CD4-positive, alpha-beta memory T cell (primary cell): ENCODE measurements at regions not wholly inside any gene's neighbourhood (a gene's known extent, or its start where the extent isn't known, plus 50 kb on each side); places are given as distances from the start of the nearest gene placed in this dataset.

ENCODE experiments used
- CTCF ChIA-PET: fragments of 350-600 bp; sonication (Branson Sonifier 250); formaldehyde crosslinking; loops from one replicate; lab custom pipeline; 2021; ENCODE audit warnings: inconsistent platforms; ENCODE audit not compliant: partially characterized antibody; lab: Charles Lee
- POLR2A ChIA-PET: fragments of 350-600 bp; sonication (Branson Sonifier 250); formaldehyde crosslinking; loops from one replicate; lab custom pipeline; 2021; ENCODE audit not compliant: partially characterized antibody; lab: Charles Lee
- DNase-seq, 5 donors: peaks; one replicate each; pipeline versions ENCODE4 v3.0.0 to v3.0.0-alpha.2; 2020 to 2022; ENCODE audit warnings: mixed read lengths in 1 of 5
- H3K27ac ChIP-seq: one replicate; pipeline ENCODE4 v1.7.0; 2013; ENCODE audit warnings: low read depth, low read length
- H3K27me3 ChIP-seq: 2 replicates; pipeline ENCODE4 v1.7.0; 2013; ENCODE audit warnings: mild to moderate bottlenecking, low read length, moderate library complexity; ENCODE audit not compliant: insufficient read depth
- H3K36me3 ChIP-seq: 2 replicates; pipeline ENCODE4 v1.7.0; 2013; ENCODE audit warnings: mild to moderate bottlenecking, low read length, moderate library complexity; ENCODE audit not compliant: insufficient read depth
- H3K4me1 ChIP-seq: 2 replicates; pipeline ENCODE4 v1.7.0; 2013; ENCODE audit warnings: mild to moderate bottlenecking, low read length, moderate library complexity; ENCODE audit not compliant: insufficient read depth
- H3K4me3 ChIP-seq, 2 donors: one replicate each; pipeline ENCODE4 v1.7.0; 2013; ENCODE audit warnings: low read length in 2 of 2, mild to moderate bottlenecking in 1 of 2
- H3K9me3 ChIP-seq, 2 donors: one replicate each; pipeline ENCODE4 v1.7.0; 2013; ENCODE audit warnings: low read length in 2 of 2, control low read depth in 1 of 2; ENCODE audit not compliant: control insufficient read depth in 1 of 2
- H3K27ac Mint-ChIP-seq, 7 donors: one replicate each; pipeline ENCODE4 v1.8.0; 2020 to 2021; ENCODE audit warnings: mixed read lengths in 7 of 7, mild to moderate bottlenecking in 6 of 7, inconsistent platforms in 3 of 7, moderate library complexity in 3 of 7
- H3K27me3 Mint-ChIP-seq, 2 donors: one replicate each; pipeline ENCODE4 v1.8.0; 2020 to 2021; ENCODE audit warnings: mixed read lengths in 2 of 2
- H3K36me3 Mint-ChIP-seq, 2 donors: one replicate each; pipeline ENCODE4 v1.8.0; 2020 to 2021; ENCODE audit warnings: mixed read lengths in 2 of 2, inconsistent platforms in 1 of 2, mild to moderate bottlenecking in 1 of 2
- H3K4me1 Mint-ChIP-seq, 4 donors: one replicate each; pipeline ENCODE4 v1.8.0; 2020 to 2021; ENCODE audit warnings: mixed read lengths in 4 of 4, mild to moderate bottlenecking in 1 of 4
- H3K4me3 Mint-ChIP-seq, 8 donors: one replicate each; pipeline ENCODE4 v1.8.0; 2020 to 2021; ENCODE audit warnings: mixed read lengths in 8 of 8, mild to moderate bottlenecking in 7 of 8, moderate library complexity in 6 of 8, inconsistent platforms in 3 of 8
- H3K9me3 Mint-ChIP-seq, 8 donors: one replicate each; pipeline ENCODE4 v1.8.0; 2020 to 2021; ENCODE audit warnings: mixed read lengths in 8 of 8, mild to moderate bottlenecking in 5 of 8, inconsistent platforms in 3 of 8, moderate library complexity in 1 of 8
- intact Hi-C: fragments of 100-400 bp; cut with micrococcal nuclease; formaldehyde crosslinking; loops from one replicate; pipeline ENCODE4 v1.15.1; 2023

DNA sequence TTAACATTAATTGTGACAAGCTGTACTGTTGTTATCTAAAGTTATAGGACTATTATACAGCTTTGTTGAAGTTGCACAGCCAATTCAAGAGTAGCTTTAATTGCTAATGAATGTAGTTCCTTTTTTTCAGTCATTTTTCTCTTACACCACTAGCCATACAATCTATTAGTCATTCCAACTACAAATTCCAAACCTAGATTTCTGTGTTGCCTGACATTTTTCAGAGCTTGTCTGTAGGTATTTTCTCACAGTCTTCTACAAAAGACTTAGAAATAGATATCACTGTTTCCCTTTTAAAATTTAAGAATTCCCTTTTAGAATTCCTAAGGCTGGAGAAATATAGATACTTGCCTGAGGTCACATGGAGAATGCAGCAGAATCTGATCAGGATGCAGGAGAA lies 307.0 kb upstream of the HS3ST1 start:
- intact Hi-C loops, result no loop called here
- no peak overlapping the region for H3K4me3 ChIP-seq
- no peaks in the 10 kb centered on the region for H3K27me3 ChIP-seq
- no peaks in the 10 kb centered on the region for H3K36me3 ChIP-seq
- no peaks in the 10 kb centered on the region for H3K4me1 ChIP-seq
- Mint-ChIP-seq H3K36me3 (no peaks in the 10 kb centered on the region), H3K27ac (no peak overlapping the region), H3K4me1 (no peaks in the 10 kb centered on the region), H3K9me3 (peaks cover 0 to 4% (median 0%) of the 10 kb centered on the region in 8 donors), H3K27me3 (peaks cover 0 to 5% of the 10 kb centered on the region in 2 donors), H3K4me3 (no peak overlapping the region)
- ChIA-PET CTCF (no interaction called here), POLR2A (no interaction called here)
- DNase-seq, result no peak
- H3K9me3 ChIP-seq, result no peaks in the 10 kb centered on the region
- no peak overlapping the region for H3K27ac ChIP-seq

DNA sequence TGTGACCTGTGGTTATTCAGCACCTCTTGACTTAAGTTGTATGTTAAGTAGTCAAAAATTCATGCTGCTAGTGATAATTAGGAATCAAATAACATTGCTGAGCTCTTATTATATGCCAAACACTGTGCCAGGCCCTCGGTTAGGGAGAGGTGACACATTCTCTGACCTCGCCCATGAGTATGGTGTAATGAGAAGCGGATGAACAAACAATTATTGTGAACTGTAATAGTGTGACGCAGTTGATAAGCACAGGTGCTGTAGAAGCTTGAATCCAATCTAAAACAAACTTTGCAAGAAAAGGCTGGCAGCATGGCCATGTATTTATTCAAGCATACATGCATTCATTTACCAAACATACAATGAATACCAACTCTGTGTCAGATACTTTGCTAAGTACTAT lies 303.5 kb upstream of the HS3ST1 start:
- Histone ChIP-seq H3K9me3 (no peaks in the 10 kb centered on the region), H3K27ac (no peak overlapping the region), H3K36me3 (no peaks in the 10 kb centered on the region), H3K27me3 (no peaks in the 10 kb centered on the region), H3K4me1 (no peaks in the 10 kb centered on the region), H3K4me3 (no peak overlapping the region)
- POLR2A ChIA-PET, result no interaction called here
- Mint-ChIP-seq H3K36me3 (no peaks in the 10 kb centered on the region), H3K4me1 (no peaks in the 10 kb centered on the region), H3K27ac (no peak overlapping the region), H3K4me3 (no peak overlapping the region), H3K9me3 (peaks cover 0 to 4% (median 0%) of the 10 kb centered on the region in 8 donors), H3K27me3 (no peaks in the 10 kb centered on the region)
- CTCF ChIA-PET, result no interaction called here
- no peak for DNase-seq
- intact Hi-C loops, result no loop called here

DNA sequence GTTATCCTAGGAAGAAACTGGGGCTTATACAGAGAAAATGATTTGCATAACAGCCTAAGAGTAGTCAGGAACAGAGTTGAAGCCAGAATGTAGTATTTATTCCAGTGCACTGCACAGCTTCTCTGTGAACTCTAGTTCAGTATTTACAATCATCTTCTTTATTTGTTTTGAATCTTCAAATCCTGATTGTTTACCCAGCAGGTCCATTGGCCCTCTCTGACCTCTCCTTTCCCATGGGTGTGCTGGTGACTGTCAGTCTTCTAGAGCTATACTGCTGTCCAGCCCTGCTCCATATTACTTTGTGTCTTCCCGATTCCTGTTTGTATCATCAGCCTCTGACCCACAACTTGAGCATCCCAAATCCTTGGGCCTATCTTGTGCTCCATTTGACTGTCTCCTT lies 301.9 kb upstream of the HS3ST1 start:
- POLR2A ChIA-PET, result no interaction called here
- intact Hi-C loops, result no loop called here
- H3K36me3 ChIP-seq, result no peaks in the 10 kb centered on the region

DNA sequence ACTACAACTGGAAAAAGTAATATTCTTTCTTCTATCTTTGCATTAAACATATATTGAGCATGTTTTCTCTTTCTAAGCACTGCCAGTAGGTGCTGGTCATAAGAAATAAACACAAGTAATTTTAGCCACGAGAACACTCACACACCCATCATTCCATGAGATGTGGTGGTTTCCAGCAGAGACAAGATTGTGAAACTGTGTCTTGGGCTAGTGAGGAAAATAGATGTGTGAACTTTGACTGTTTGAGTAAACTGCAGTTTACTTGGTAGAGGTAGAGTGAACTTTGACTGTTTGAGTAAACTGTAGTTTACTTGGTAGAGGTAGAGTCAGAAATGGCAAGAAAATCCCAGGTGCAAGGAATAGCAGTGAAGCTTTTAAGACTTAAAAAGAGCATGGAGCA lies 300.9 kb upstream of the HS3ST1 start:
- no peak overlapping the region for H3K27ac Mint-ChIP-seq
- intact Hi-C loops, result loop anchor here (10.0 kb wide), 1 partner anchor 1145 kb away; no protein-coding TSS in a partner anchor

More for the DNA sequence above, 301.9 kb upstream of the HS3ST1 start:
- Mint-ChIP-seq H3K9me3 (peaks cover 0 to 4% (median 0%) of the 10 kb centered on the region in 8 donors), H3K4me1 (no peaks in the 10 kb centered on the region), H3K4me3 (no peak overlapping the region), H3K27me3 (no peaks in the 10 kb centered on the region), H3K27ac (no peak overlapping the region), H3K36me3 (no peaks in the 10 kb centered on the region)
- H3K4me1 ChIP-seq, result no peaks in the 10 kb centered on the region
- no peaks in the 10 kb centered on the region for H3K9me3 ChIP-seq
- H3K4me3 ChIP-seq, result no peak overlapping the region
- no peaks in the 10 kb centered on the region for H3K27me3 ChIP-seq
- CTCF ChIA-PET, result no interaction called here
- no peak for DNase-seq
- no peak overlapping the region for H3K27ac ChIP-seq

DNA sequence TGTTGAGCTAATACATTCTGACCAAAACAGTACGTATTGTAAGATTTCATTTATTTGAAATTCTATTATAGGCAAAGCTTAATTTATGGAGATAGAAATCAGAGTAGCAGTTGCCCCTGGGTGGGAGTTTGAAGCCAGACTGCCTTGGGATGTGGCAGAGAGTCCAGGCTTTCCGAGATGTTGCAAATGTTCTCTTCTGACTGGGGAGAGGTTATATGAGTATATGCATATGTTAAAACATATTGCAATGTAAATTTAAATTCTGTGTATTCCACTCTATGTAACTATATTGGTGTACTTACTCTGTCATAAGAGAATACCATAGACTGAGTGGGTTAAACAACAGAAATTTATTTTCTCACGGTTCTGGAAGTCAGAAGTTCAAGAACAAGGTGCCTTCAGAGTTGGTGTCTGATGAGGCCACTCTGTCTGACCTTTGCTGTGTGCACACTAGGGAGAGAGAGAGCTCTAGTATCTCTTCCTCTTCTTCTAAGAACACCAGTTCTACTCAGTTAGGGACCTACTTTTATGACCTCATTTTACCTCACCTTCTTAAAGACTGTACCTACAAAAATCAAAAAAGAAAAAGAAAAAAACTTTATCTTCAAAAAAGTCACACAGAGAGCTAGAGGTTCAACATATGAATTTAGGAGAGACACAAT lies 299.3 kb upstream of the HS3ST1 start:
- no peaks in the 10 kb centered on the region for H3K36me3 ChIP-seq
- POLR2A ChIA-PET, result no interaction called here
- Mint-ChIP-seq H3K27ac (no peak overlapping the region), H3K36me3 (no peaks in the 10 kb centered on the region), H3K27me3 (peaks cover 3 to 4% of the 10 kb centered on the region in 2 donors), H3K4me1 (no peaks in the 10 kb centered on the region), H3K4me3 (no peak overlapping the region), H3K9me3 (no peaks in the 10 kb centered on the region)
- H3K4me3 ChIP-seq, result no peak overlapping the region
- CTCF ChIA-PET, result no interaction called here
- no peaks in the 10 kb centered on the region for H3K4me1 ChIP-seq
- no peak overlapping the region for H3K27ac ChIP-seq
- H3K9me3 ChIP-seq, result no peaks in the 10 kb centered on the region
- no peak for DNase-seq
- intact Hi-C loops, result loop anchor here (10.0 kb wide), 1 partner anchor 1143 kb away; no protein-coding TSS in a partner anchor
- no peaks in the 10 kb centered on the region for H3K27me3 ChIP-seq

More for the DNA sequence above, 300.9 kb upstream of the HS3ST1 start:
- H3K4me3 Mint-ChIP-seq, result no peak overlapping the region
- H3K36me3 ChIP-seq, result no peaks in the 10 kb centered on the region
- ChIA-PET POLR2A (no interaction called here), CTCF (no interaction called here)
- no peak overlapping the region for H3K27ac ChIP-seq
- H3K4me3 ChIP-seq, result no peak overlapping the region
- H3K36me3 Mint-ChIP-seq, result no peaks in the 10 kb centered on the region
- no peaks in the 10 kb centered on the region for H3K4me1 Mint-ChIP-seq
- no peak for DNase-seq
- H3K9me3 Mint-ChIP-seq, result peaks cover 0 to 4% (median 0%) of the 10 kb centered on the region in 8 donors
- no peaks in the 10 kb centered on the region for H3K27me3 Mint-ChIP-seq
- no peaks in the 10 kb centered on the region for H3K4me1 ChIP-seq
- H3K27me3 ChIP-seq, result no peaks in the 10 kb centered on the region
- H3K9me3 ChIP-seq, result no peaks in the 10 kb centered on the region

DNA sequence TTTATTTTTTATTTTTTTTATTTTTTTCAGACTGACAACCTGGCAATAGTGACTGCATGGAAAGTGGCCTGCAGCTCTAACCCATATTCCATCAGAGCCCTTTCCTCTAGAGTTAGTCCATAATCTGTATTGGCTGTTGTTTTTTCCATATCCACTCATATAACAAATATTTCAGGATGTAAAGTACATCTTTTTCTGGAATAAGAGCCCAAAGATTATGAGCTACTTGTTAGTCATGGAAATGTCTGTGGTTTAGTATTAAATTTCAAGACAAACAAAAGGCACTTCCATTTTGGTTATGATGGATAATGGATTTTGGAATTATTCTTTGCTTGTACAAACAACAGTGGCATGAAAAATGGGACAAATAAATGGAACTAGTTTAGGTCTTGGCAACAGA lies 296.0 kb upstream of the HS3ST1 start:
- H3K27me3 ChIP-seq, result no peaks in the 10 kb centered on the region
- DNase-seq, result no peak
- H3K4me1 Mint-ChIP-seq, result no peaks in the 10 kb centered on the region
- H3K27ac ChIP-seq, result no peak overlapping the region
- H3K27ac Mint-ChIP-seq, result no peak overlapping the region
- no peaks in the 10 kb centered on the region for H3K9me3 Mint-ChIP-seq
- peaks cover 6 to 8% of the 10 kb centered on the region in 2 donors for H3K27me3 Mint-ChIP-seq
- ChIA-PET CTCF (no interaction called here), POLR2A (no interaction called here)
- no peak overlapping the region for H3K4me3 Mint-ChIP-seq
- no peaks in the 10 kb centered on the region for H3K36me3 ChIP-seq
- H3K36me3 Mint-ChIP-seq, result no peaks in the 10 kb centered on the region
- no peak overlapping the region for H3K4me3 ChIP-seq
- no peaks in the 10 kb centered on the region for H3K9me3 ChIP-seq
- H3K4me1 ChIP-seq, result no peaks in the 10 kb centered on the region
- intact Hi-C loops, result loop anchor here (10.0 kb wide), 1 partner anchor 1140 kb away; no protein-coding TSS in a partner anchor

DNA sequence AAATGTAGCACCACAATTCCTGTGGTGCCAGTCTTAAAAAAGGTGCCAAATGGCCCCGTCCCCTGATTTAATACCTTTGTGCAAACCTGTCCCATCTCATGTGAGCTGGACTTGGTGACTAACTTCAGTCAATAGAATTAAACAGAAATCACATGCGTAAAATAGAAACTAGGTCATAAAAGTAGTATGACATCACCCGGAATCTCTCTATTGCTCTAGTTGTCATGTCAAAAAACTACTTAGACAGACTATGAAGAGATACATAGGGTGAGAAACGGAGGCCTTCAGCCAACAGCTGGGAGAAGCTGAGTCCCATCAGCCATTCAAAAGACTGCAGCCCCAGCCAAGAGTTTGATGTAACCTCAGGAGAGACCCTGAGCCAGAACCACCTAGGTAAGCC lies 293.5 kb upstream of the HS3ST1 start:
- H3K27ac ChIP-seq, result no peak overlapping the region
- Mint-ChIP-seq H3K27me3 (peaks cover 6 to 13% of the 10 kb centered on the region in 2 donors), H3K4me1 (no peaks in the 10 kb centered on the region), H3K36me3 (no peaks in the 10 kb centered on the region), H3K9me3 (no peaks in the 10 kb centered on the region), H3K27ac (no peak overlapping the region), H3K4me3 (no peak overlapping the region)
- no peak for DNase-seq
- POLR2A ChIA-PET, result no interaction called here
- H3K4me3 ChIP-seq, result no peak overlapping the region
- CTCF ChIA-PET, result no interaction called here
- H3K36me3 ChIP-seq, result no peaks in the 10 kb centered on the region
- H3K9me3 ChIP-seq, result no peaks in the 10 kb centered on the region
- no peaks in the 10 kb centered on the region for H3K4me1 ChIP-seq
- no peaks in the 10 kb centered on the region for H3K27me3 ChIP-seq
- intact Hi-C loops, result loop anchor here (10.0 kb wide), 1 partner anchor 1137 kb away; no protein-coding TSS in a partner anchor
